Endothelial cell (in vitro differentiated cells): ENCODE measurements at regions not wholly inside any gene's neighbourhood (a gene's known extent, or its start where the extent isn't known, plus 50 kb on each side); places are given as distances from the start of the nearest gene placed in this dataset.
A peak's percentile ranks its signal among the peaks of the same experiment; 100 is the strongest.

Experiments used
- DNase-seq: peaks from one replicate; pipeline ENCODE4 v3.0.0; 2021; ENCODE audit warnings: low spot score
- H3K27ac Mint-ChIP-seq: one replicate; pipeline ENCODE4 v1.8.0; 2021; ENCODE audit warnings: mixed read lengths, inconsistent platforms; ENCODE audit not compliant: unreplicated experiment
- H3K27me3 Mint-ChIP-seq: one replicate; pipeline ENCODE4 v1.8.0; 2021; ENCODE audit warnings: mild to moderate bottlenecking, moderate library complexity, mixed read lengths, inconsistent platforms; ENCODE audit not compliant: unreplicated experiment
- H3K36me3 Mint-ChIP-seq: one replicate; pipeline ENCODE4 v1.8.0; 2021; ENCODE audit warnings: mild to moderate bottlenecking, low read depth, mixed read lengths, inconsistent platforms; ENCODE audit not compliant: unreplicated experiment
- H3K4me1 Mint-ChIP-seq: one replicate; pipeline ENCODE4 v1.8.0; 2021; ENCODE audit warnings: mild to moderate bottlenecking, mixed read lengths, inconsistent platforms; ENCODE audit not compliant: unreplicated experiment
- H3K4me3 Mint-ChIP-seq: one replicate; pipeline ENCODE4 v1.8.0; 2021; ENCODE audit warnings: mild to moderate bottlenecking, mixed read lengths, inconsistent platforms; ENCODE audit not compliant: unreplicated experiment
- H3K9me3 Mint-ChIP-seq: one replicate; pipeline ENCODE4 v1.8.0; 2021; ENCODE audit warnings: mixed read lengths, inconsistent platforms; ENCODE audit not compliant: unreplicated experiment
- TF ChIP-seq, protein P1 (sequence below): fragments of 200-600 bp; sonication (generic); IDR thresholded peaks from one replicate; pipeline ENCODE4 v1.5.0; 2021; ENCODE audit warnings: antibody characterized with exemption; ENCODE audit not compliant: unreplicated experiment

DNA sequence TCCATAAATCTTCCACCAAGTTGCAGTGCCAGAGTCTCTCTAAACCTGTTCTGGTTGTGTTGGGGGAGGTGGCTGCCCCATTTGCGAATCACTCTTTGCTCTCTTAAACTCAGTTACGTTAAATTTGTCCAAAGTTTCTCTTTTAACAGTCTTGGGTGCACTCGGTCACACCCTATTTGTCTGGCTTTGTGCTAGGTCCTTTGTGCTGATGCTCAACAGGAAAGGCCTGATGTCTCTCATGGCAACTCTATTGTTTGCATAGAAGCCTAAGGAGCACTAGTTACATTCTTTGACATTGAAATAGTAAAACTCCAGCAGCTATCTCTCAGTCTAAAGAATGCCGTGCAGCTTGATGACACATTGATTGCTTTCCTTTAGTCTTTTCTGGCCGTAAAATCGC, 105.1 kb downstream of the TRMT11 start:
- Mint-ChIP-seq H3K27me3 (no peaks in the 10 kb centered on the region), H3K27ac (no peak overlapping the region), H3K4me1 (peaks cover 12% of the 10 kb centered on the region), H3K9me3 (no peaks in the 10 kb centered on the region), H3K4me3 (no peak overlapping the region), H3K36me3 (no peaks in the 10 kb centered on the region)
- no peak for DNase-seq
- TF ChIP-seq, protein P1, sequence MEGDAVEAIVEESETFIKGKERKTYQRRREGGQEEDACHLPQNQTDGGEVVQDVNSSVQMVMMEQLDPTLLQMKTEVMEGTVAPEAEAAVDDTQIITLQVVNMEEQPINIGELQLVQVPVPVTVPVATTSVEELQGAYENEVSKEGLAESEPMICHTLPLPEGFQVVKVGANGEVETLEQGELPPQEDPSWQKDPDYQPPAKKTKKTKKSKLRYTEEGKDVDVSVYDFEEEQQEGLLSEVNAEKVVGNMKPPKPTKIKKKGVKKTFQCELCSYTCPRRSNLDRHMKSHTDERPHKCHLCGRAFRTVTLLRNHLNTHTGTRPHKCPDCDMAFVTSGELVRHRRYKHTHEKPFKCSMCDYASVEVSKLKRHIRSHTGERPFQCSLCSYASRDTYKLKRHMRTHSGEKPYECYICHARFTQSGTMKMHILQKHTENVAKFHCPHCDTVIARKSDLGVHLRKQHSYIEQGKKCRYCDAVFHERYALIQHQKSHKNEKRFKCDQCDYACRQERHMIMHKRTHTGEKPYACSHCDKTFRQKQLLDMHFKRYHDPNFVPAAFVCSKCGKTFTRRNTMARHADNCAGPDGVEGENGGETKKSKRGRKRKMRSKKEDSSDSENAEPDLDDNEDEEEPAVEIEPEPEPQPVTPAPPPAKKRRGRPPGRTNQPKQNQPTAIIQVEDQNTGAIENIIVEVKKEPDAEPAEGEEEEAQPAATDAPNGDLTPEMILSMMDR = no peak

DNA sequence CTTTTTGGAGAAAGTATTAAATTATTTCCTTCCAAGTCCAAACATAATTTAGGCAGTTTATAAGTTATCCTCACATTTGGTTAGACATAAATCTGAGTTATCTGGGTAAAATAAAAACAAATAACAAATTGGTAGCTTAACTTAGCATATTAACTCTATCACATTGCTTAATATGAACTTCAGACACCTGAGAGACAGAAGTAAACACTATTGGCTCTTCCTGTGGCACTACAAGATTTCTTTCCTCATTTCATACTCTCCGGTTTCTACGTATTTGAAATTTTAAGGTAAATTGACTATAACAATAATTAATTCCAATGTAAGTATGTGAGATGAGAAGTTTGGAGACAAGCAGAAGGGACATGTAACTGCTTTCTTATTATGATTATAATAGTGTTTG, 106.8 kb downstream of the TRMT11 start:
- Mint-ChIP-seq H3K27me3 (no peaks in the 10 kb centered on the region), H3K4me1 (peaks cover 15% of the 10 kb centered on the region), H3K36me3 (no peaks in the 10 kb centered on the region), H3K4me3 (no peak overlapping the region), H3K9me3 (no peaks in the 10 kb centered on the region), H3K27ac (no peak overlapping the region)
- DNase-seq = no peak
- TF ChIP-seq, protein P1 = no peak

DNA sequence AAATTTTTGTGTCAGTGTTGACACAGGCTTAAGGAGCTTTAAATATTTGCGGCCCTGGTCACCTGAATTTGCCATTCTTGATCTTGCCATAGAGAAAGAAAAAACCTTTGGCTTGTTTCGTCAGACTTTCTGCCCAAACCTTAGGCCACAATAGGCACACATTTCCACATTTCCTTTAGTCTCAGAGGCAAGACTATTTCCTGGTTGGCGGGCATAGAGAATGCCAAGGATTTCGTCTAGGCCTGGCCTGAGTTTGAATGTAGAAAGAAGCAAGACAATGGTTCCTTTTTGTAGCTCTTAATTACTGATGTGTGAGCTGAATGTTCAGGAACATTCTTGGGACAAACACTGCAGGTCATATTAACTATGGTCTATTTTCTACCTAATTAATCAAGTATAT, 108.1 kb downstream of the TRMT11 start:
- TF ChIP-seq, protein P1 = no peak
- DNase-seq = no peak
- Mint-ChIP-seq H3K27me3 (no peaks in the 10 kb centered on the region), H3K36me3 (no peaks in the 10 kb centered on the region), H3K27ac (no peak overlapping the region), H3K4me3 (no peak overlapping the region), H3K4me1 (peaks cover 16% of the 10 kb centered on the region), H3K9me3 (no peaks in the 10 kb centered on the region)

DNA sequence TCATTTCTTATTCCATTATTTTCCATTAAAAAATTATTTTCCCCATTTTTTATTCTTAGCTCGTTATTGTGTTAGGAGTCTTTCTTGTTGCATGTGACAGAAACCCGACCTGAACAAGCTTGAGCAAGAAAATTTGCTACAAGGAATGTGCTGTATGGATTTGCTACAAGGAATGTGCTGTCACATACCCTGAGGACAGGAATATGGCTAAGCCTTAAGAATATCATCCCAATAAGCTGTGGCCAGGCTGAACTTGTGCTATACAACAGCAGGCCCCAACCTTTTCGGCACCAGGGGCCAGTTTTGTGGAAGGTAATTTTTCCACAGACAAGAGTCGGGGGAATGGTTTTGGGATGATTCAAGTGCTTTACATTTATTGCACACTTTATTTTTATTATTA, 114.0 kb downstream of the TRMT11 start:
- DNase-seq = no peak
- no peaks in the 10 kb centered on the region for H3K9me3 Mint-ChIP-seq
- H3K36me3 Mint-ChIP-seq = no peaks in the 10 kb centered on the region
- TF ChIP-seq, protein P1 = no peak
- H3K4me1 Mint-ChIP-seq = peaks cover 15% of the 10 kb centered on the region
- H3K27ac Mint-ChIP-seq = no peak overlapping the region
- H3K4me3 Mint-ChIP-seq = no peak overlapping the region
- no peaks in the 10 kb centered on the region for H3K27me3 Mint-ChIP-seq

DNA sequence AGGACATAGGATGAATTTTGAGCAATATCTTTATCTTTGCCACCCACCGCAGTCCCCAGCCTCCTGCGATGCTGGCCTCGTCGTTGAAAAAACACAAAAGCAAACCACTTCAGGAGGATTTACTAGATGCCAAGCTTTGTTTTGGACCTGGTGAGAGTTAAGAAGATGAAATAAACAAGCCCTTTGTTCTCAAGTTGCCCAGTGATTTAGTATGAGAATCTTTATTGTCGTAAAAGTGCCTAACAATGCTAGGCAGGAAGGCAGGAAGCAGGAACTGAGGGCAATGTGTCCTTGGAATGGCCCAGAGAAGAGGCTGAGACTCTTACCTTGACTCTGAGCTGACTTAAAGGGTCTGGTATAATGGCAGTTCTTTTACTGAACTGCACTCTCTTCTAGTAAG, 116.0 kb downstream of the TRMT11 start:
- no peak overlapping the region for H3K4me3 Mint-ChIP-seq
- H3K4me1 Mint-ChIP-seq = peaks cover 15% of the 10 kb centered on the region
- no peaks in the 10 kb centered on the region for H3K9me3 Mint-ChIP-seq
- H3K27me3 Mint-ChIP-seq = no peaks in the 10 kb centered on the region
- no peak for DNase-seq
- no peaks in the 10 kb centered on the region for H3K36me3 Mint-ChIP-seq
- H3K27ac Mint-ChIP-seq = peak overlapping the region; percentile 46
- TF ChIP-seq, protein P1 = no peak
